ENCODE measurements at regions not wholly inside any gene's neighbourhood (a gene's known extent, or its start where the extent isn't known, plus 50 kb on each side); places are given as distances from the start of the nearest gene placed in this dataset.

GRCh38 chr12:67522222-67522621 is 126.3 kb upstream of the DYRK2 start:
- no peaks in the 10 kb centered on the region for H3K36me3 ChIP-seq
- H3K4me3 ChIP-seq = no peak overlapping the region
- no peaks in the 10 kb centered on the region for H3K27me3 ChIP-seq
- in situ Hi-C loops (cut with MboI; ENCODE audit: low pct_ligation_motif_present in 1 of 4, low pct_unique_long_range_greater_than_20kb in 1 of 4, low sequenced_read_pairs in 3 of 4) (no loop called here), intact Hi-C loops (cut with DNase I; ENCODE audit: low total_unique reads) (no loop called here)
- H3K4me1 ChIP-seq = peaks cover 0 to 3% (median 0%) of the 10 kb centered on the region in 4 donors
- no peak for DNase-seq
- no peaks in the 10 kb centered on the region for H3K9me3 ChIP-seq
- TF ChIP-seq POLR2AphosphoS5 (IDR thresholded peaks at IDR 0.05) (no peak), POLR2A (IDR thresholded peaks at IDR 0.05) (no peak), EP300 (IDR thresholded peaks at IDR 0.05; ENCODE audit: low read depth) (no peak), CTCF (IDR thresholded peaks at IDR 0.05) (no peak)
- no peak overlapping the region for H3K27ac ChIP-seq
- WGBS, 2 donors (ENCODE audit: low coverage in 1 of 2) = 73 to 92% methylated on average over 2 to 5 of the region's 5 CpGs

GRCh38 chr12:67523538-67523937 is 125.0 kb upstream of the DYRK2 start:
- DNase-seq = no peak
- no peaks in the 10 kb centered on the region for H3K4me1 ChIP-seq
- 93 to 94% methylated on average over 3 to 6 of the region's 6 CpGs for WGBS, 2 donors (ENCODE audit: low coverage in 1 of 2)
- H3K27ac ChIP-seq = no peak overlapping the region
- no peaks in the 10 kb centered on the region for H3K36me3 ChIP-seq
- H3K4me3 ChIP-seq = no peak overlapping the region
- TF ChIP-seq CTCF (IDR thresholded peaks at IDR 0.05) (no peak), EP300 (IDR thresholded peaks at IDR 0.05; ENCODE audit: low read depth) (no peak), POLR2A (IDR thresholded peaks at IDR 0.05) (no peak), POLR2AphosphoS5 (IDR thresholded peaks at IDR 0.05) (no peak)
- no peaks in the 10 kb centered on the region for H3K27me3 ChIP-seq
- no peaks in the 10 kb centered on the region for H3K9me3 ChIP-seq
- in situ Hi-C loops (cut with MboI; ENCODE audit: low pct_ligation_motif_present in 1 of 4, low pct_unique_long_range_greater_than_20kb in 1 of 4, low sequenced_read_pairs in 3 of 4) (no loop called here), intact Hi-C loops (cut with DNase I; ENCODE audit: low total_unique reads) (no loop called here)

GRCh38 chr12:67524861-67525616 is 123.5 kb upstream of the DYRK2 start:
- DNase-seq = no peak
- Histone ChIP-seq H3K9me3 (no peaks in the 10 kb centered on the region), H3K4me3 (no peak overlapping the region), H3K4me1 (no peaks in the 10 kb centered on the region), H3K27me3 (no peaks in the 10 kb centered on the region), H3K36me3 (no peaks in the 10 kb centered on the region), H3K27ac (no peak overlapping the region)
- 87 to 88% methylated on average over 9 to 11 of the region's 11 CpGs for WGBS, 2 donors (ENCODE audit: low coverage in 1 of 2)
- intact Hi-C loops (cut with DNase I; ENCODE audit: low total_unique reads) = no loop called here
- in situ Hi-C loops (cut with MboI; ENCODE audit: low pct_ligation_motif_present in 1 of 4, low pct_unique_long_range_greater_than_20kb in 1 of 4, low sequenced_read_pairs in 3 of 4) = no loop called here
- TF ChIP-seq POLR2A (IDR thresholded peaks at IDR 0.05) (no peak), CTCF (IDR thresholded peaks at IDR 0.05) (no peak), POLR2AphosphoS5 (IDR thresholded peaks at IDR 0.05) (no peak), EP300 (IDR thresholded peaks at IDR 0.05; ENCODE audit: low read depth) (no peak)

GRCh38 chr12:67525617-67525884 is 123.0 kb upstream of the DYRK2 start:
- Histone ChIP-seq H3K9me3 (no peaks in the 10 kb centered on the region), H3K27ac (no peak overlapping the region), H3K27me3 (no peaks in the 10 kb centered on the region), H3K4me3 (no peak overlapping the region), H3K36me3 (no peaks in the 10 kb centered on the region), H3K4me1 (no peaks in the 10 kb centered on the region)
- no peak for DNase-seq
- WGBS, 2 donors (ENCODE audit: low coverage in 1 of 2) = 77% methylated on average over 1 of the region's 1 CpG; no CpG with 5 or more reads in 1 of the 2 donors
- no peak for TF ChIP-seq CTCF (IDR thresholded peaks at IDR 0.05)
- TF ChIP-seq POLR2A (IDR thresholded peaks at IDR 0.05) = no peak
- TF ChIP-seq EP300 (IDR thresholded peaks at IDR 0.05; ENCODE audit: low read depth) = no peak
- TF ChIP-seq POLR2AphosphoS5 (IDR thresholded peaks at IDR 0.05) = no peak
- intact Hi-C loops (cut with DNase I; ENCODE audit: low total_unique reads) (no loop called here), in situ Hi-C loops (cut with MboI; ENCODE audit: low pct_ligation_motif_present in 1 of 4, low pct_unique_long_range_greater_than_20kb in 1 of 4, low sequenced_read_pairs in 3 of 4) (no loop called here)

All from transverse colon (tissue), 4 donors.